Ammon's horn (tissue), 1 donor: ENCODE measurements at regions not wholly inside any gene's neighbourhood (a gene's known extent, or its start where the extent isn't known, plus 50 kb on each side); places are given as distances from the start of the nearest gene placed in this dataset.

Experiments used
- DNase-seq: peaks from one replicate; pipeline ENCODE4 v3.0.0-alpha.2; 2016; ENCODE audit warnings: low spot score

- DNase-seq: peak; percentile 24
Measured at GRCh38 chr13:105363261-105364190, 1171.9 kb downstream of the EFNB2 start.

- DNase-seq: no peak
Measured at GRCh38 chr13:105353654-105354053, 1181.8 kb downstream of the EFNB2 start.

GRCh38 chr13:105349082-105349723 lies 1186.3 kb downstream of the EFNB2 start:
- no peak for DNase-seq

GRCh38 chr13:105346141-105346775 lies 1189.2 kb downstream of the EFNB2 start:
- no peak for DNase-seq

GRCh38 chr13:105345730-105346129 lies 1189.7 kb downstream of the EFNB2 start:
- DNase-seq: no peak

GRCh38 chr13:105345131-105345530 lies 1190.3 kb downstream of the EFNB2 start:
- DNase-seq: no peak

GRCh38 chr13:105343134-105343806 lies 1192.2 kb downstream of the EFNB2 start:
- no peak for DNase-seq

GRCh38 chr13:105342281-105342820 lies 1193.1 kb downstream of the EFNB2 start:
- no peak for DNase-seq

- no peak for DNase-seq
Measured at GRCh38 chr13:105341758-105342157, 1193.7 kb downstream of the EFNB2 start.

GRCh38 chr13:105341256-105341655 lies 1194.2 kb downstream of the EFNB2 start:
- no peak for DNase-seq

- DNase-seq: no peak
Measured at GRCh38 chr13:105340061-105340606, 1195.3 kb downstream of the EFNB2 start.

- DNase-seq: no peak
Measured at GRCh38 chr13:105338773-105339172, 1196.7 kb downstream of the EFNB2 start.

- DNase-seq: no peak
Measured at GRCh38 chr13:105338006-105338405, 1197.5 kb downstream of the EFNB2 start.

GRCh38 chr13:105336706-105337576 lies 1198.5 kb downstream of the EFNB2 start:
- DNase-seq: no peak

GRCh38 chr13:105334211-105334610 lies 1201.3 kb downstream of the EFNB2 start:
- no peak for DNase-seq

- no peak for DNase-seq
Measured at GRCh38 chr13:105333416-105333815, 1202.0 kb downstream of the EFNB2 start.

GRCh38 chr13:105329359-105329758 lies 1206.1 kb downstream of the EFNB2 start:
- no peak for DNase-seq

- no peak for DNase-seq
Measured at GRCh38 chr13:105328212-105328611, 1207.2 kb downstream of the EFNB2 start.

GRCh38 chr13:105327581-105328126 lies 1207.8 kb downstream of the EFNB2 start:
- no peak for DNase-seq

- DNase-seq: no peak
Measured at GRCh38 chr13:105319875-105320274, 1215.6 kb downstream of the EFNB2 start.
